ENCODE measurements at regions not wholly inside any gene's neighbourhood (a gene's known extent, or its start where the extent isn't known, plus 50 kb on each side); places are given as distances from the start of the nearest gene placed in this dataset.

DNA sequence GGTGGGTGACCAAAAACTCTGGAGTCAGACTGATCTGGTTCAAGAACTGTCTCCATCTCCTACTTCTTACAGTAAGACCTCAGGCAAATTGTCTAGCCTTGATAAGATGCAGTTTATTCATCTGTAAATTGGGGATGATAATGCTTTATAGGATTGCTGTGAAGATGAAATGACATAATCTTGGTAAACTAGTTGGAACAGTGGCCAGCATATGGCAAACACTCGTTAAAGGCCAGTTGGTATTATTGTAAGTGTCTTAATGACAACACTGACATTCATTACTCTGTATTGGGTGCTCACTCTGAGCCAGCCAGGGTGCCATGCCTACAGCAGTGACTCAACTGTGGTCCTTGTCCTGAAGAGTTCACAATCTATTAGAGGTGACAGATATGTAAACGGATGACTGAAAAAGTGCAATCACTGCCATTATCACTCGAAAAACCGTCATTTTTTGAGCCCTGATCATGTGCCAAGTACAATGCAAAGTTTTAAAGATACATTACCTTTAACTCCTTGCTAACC, 84.9 kb upstream of the HSPA9 start:
- peaks cover 59% of the 10 kb centered on the region for H3K27me3 ChIP-seq (ENCODE audit: insufficient read depth, low read length, poor library complexity)
- H3K27ac ChIP-seq (ENCODE audit: low read length), result no peak overlapping the region
- no peak overlapping the region for H3K4me2 ChIP-seq (ENCODE audit: insufficient read depth, low read length)
- ATAC-seq (ENCODE audit: insufficient read depth, low read depth) (no peak), DNase-seq (no peak)
- H4K20me1 ChIP-seq (ENCODE audit: insufficient read depth, low read length), result peaks cover 66% of the 10 kb centered on the region
- no peak overlapping the region for H3K9ac ChIP-seq (ENCODE audit: low read depth, low read length)
- peaks cover 10% of the 10 kb centered on the region; the same call in 1 of the 2 replicates for H3K4me1 ChIP-seq (ENCODE audit: insufficient read depth, low read length)
- H2AFZ ChIP-seq (ENCODE audit: low read depth, low read length), result no peak overlapping the region
- no peaks in the 10 kb centered on the region for H3K79me2 ChIP-seq (ENCODE audit: insufficient read depth, low read length)
- no peaks in the 10 kb centered on the region for H3K36me3 ChIP-seq (ENCODE audit: insufficient read depth, low read length)
- TF ChIP-seq, protein P1, sequence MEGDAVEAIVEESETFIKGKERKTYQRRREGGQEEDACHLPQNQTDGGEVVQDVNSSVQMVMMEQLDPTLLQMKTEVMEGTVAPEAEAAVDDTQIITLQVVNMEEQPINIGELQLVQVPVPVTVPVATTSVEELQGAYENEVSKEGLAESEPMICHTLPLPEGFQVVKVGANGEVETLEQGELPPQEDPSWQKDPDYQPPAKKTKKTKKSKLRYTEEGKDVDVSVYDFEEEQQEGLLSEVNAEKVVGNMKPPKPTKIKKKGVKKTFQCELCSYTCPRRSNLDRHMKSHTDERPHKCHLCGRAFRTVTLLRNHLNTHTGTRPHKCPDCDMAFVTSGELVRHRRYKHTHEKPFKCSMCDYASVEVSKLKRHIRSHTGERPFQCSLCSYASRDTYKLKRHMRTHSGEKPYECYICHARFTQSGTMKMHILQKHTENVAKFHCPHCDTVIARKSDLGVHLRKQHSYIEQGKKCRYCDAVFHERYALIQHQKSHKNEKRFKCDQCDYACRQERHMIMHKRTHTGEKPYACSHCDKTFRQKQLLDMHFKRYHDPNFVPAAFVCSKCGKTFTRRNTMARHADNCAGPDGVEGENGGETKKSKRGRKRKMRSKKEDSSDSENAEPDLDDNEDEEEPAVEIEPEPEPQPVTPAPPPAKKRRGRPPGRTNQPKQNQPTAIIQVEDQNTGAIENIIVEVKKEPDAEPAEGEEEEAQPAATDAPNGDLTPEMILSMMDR (IDR thresholded peaks at IDR 0.05; ENCODE audit: borderline replicate concordance, extremely low read depth, low read length, poor library complexity, severe bottlenecking), result no peak
- TF ChIP-seq EZH2 (IDR thresholded peaks at IDR 0.05; ENCODE audit: borderline replicate concordance, low read depth, low read length, severe bottlenecking), result no peak
- H3K4me3 ChIP-seq (ENCODE audit: low read depth in 1 of 2, low read length in 2 of 2), result no peak overlapping the region
- no peaks in the 10 kb centered on the region for H3K9me3 ChIP-seq (ENCODE audit: insufficient read depth, low read length, severe bottlenecking)

DNA sequence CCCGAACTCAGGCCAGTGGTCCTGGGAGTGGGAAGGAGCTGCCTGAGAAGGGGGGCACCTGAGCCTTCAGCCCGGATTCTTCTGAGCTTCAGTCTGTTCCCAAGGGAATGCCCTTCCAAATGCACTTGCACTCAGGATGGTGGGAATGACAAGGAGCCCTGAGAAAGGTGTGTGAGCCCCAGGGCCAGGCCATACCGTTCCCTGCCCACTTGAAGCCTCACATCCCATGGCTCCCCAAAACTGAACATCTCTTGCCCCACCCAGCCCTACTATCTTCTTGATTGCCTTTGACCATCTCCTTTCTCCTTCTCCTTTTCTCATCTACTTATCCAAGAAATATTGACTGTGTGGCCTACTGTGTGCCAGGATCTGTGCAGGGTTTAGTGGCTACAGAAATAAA, 84.4 kb upstream of the HSPA9 start:
- no peak overlapping the region for H3K4me2 ChIP-seq (ENCODE audit: insufficient read depth, low read length)
- H3K4me3 ChIP-seq (ENCODE audit: low read depth in 1 of 2, low read length in 2 of 2), result no peak overlapping the region
- peaks cover 54% of the 10 kb centered on the region for H3K27me3 ChIP-seq (ENCODE audit: insufficient read depth, low read length, poor library complexity)
- TF ChIP-seq, protein P1 (IDR thresholded peaks at IDR 0.05; ENCODE audit: borderline replicate concordance, extremely low read depth, low read length, poor library complexity, severe bottlenecking), result no peak
- TF ChIP-seq EZH2 (IDR thresholded peaks at IDR 0.05; ENCODE audit: borderline replicate concordance, low read depth, low read length, severe bottlenecking), result no peak
- DNase-seq (no peak), ATAC-seq (ENCODE audit: insufficient read depth, low read depth) (no peak)
- H3K36me3 ChIP-seq (ENCODE audit: insufficient read depth, low read length), result no peaks in the 10 kb centered on the region
- H4K20me1 ChIP-seq (ENCODE audit: insufficient read depth, low read length), result peaks cover 65% of the 10 kb centered on the region
- H2AFZ ChIP-seq (ENCODE audit: low read depth, low read length), result no peak overlapping the region
- no peak overlapping the region for H3K9ac ChIP-seq (ENCODE audit: low read depth, low read length)
- H3K79me2 ChIP-seq (ENCODE audit: insufficient read depth, low read length), result no peaks in the 10 kb centered on the region
- H3K9me3 ChIP-seq (ENCODE audit: insufficient read depth, low read length, severe bottlenecking), result no peaks in the 10 kb centered on the region
- H3K27ac ChIP-seq (ENCODE audit: low read length), result no peak overlapping the region
- peaks cover 14% of the 10 kb centered on the region for H3K4me1 ChIP-seq (ENCODE audit: insufficient read depth, low read length)

DNA sequence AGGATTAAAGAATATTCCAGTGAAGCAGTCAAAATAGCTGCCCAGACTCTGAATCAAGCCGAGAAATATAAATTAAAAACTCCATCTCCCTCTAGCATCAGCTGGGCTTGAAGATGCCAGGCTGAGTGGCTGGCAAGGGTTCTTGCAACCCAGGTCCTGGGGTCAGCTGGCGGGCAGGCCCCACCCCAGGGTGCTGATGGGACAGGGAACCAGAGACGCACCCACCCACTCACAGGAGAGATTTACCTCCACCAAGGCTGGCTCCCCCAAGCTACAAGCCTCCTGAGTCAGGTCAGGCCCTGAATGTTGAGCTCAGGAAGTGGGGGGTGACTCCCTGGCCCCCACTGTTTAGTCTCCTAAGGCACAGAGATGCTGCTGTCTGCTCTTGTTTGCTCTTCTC, 83.9 kb upstream of the HSPA9 start:
- H3K4me2 ChIP-seq (ENCODE audit: insufficient read depth, low read length), result no peak overlapping the region
- H3K27me3 ChIP-seq (ENCODE audit: insufficient read depth, low read length, poor library complexity), result peaks cover 53% of the 10 kb centered on the region
- H3K79me2 ChIP-seq (ENCODE audit: insufficient read depth, low read length), result no peaks in the 10 kb centered on the region
- no peak for ATAC-seq (ENCODE audit: insufficient read depth, low read depth)
- H3K4me1 ChIP-seq (ENCODE audit: insufficient read depth, low read length), result peaks cover 18% of the 10 kb centered on the region
- H3K9ac ChIP-seq (ENCODE audit: low read depth, low read length), result no peak overlapping the region
- H3K4me3 ChIP-seq (ENCODE audit: low read depth in 1 of 2, low read length in 2 of 2), result no peak overlapping the region
- H2AFZ ChIP-seq (ENCODE audit: low read depth, low read length), result no peak overlapping the region
- no peak for TF ChIP-seq EZH2 (IDR thresholded peaks at IDR 0.05; ENCODE audit: borderline replicate concordance, low read depth, low read length, severe bottlenecking)
- TF ChIP-seq, protein P1 (IDR thresholded peaks at IDR 0.05; ENCODE audit: borderline replicate concordance, extremely low read depth, low read length, poor library complexity, severe bottlenecking), result no peak
- no peaks in the 10 kb centered on the region for H3K36me3 ChIP-seq (ENCODE audit: insufficient read depth, low read length)
- no peak overlapping the region for H3K27ac ChIP-seq (ENCODE audit: low read length)
- H3K9me3 ChIP-seq (ENCODE audit: insufficient read depth, low read length, severe bottlenecking), result no peaks in the 10 kb centered on the region
- H4K20me1 ChIP-seq (ENCODE audit: insufficient read depth, low read length), result peaks cover 65% of the 10 kb centered on the region
- DNase-seq, result no peak

DNA sequence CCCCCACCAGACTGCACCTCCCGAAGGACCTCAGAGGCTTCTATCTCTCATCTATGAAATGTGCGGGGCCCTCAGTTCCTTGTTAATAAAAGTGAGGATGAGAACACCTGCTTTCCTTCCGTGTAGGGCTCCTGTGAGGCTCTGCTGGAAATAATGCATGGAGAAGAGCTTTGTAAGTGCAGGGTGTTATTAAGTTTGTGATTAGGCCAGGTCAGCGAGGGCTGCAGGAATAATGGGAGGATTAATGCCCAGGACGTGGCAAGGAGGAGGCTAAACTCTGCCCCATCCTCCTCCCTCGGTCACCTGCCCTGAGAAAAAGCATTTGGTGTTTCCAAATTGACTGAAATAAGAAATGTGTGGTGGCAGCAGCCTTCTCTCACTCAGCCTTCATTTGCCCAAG, 83.5 kb upstream of the HSPA9 start:
- no peaks in the 10 kb centered on the region for H3K36me3 ChIP-seq (ENCODE audit: insufficient read depth, low read length)
- H3K27ac ChIP-seq (ENCODE audit: low read length), result no peak overlapping the region
- no peak overlapping the region for H2AFZ ChIP-seq (ENCODE audit: low read depth, low read length)
- H3K4me2 ChIP-seq (ENCODE audit: insufficient read depth, low read length), result no peak overlapping the region
- ATAC-seq (ENCODE audit: insufficient read depth, low read depth) (no peak), DNase-seq (no peak)
- no peak overlapping the region for H3K9ac ChIP-seq (ENCODE audit: low read depth, low read length)
- no peaks in the 10 kb centered on the region for H3K79me2 ChIP-seq (ENCODE audit: insufficient read depth, low read length)
- no peak overlapping the region for H3K4me3 ChIP-seq (ENCODE audit: low read depth in 1 of 2, low read length in 2 of 2)
- TF ChIP-seq EZH2 (IDR thresholded peaks at IDR 0.05; ENCODE audit: borderline replicate concordance, low read depth, low read length, severe bottlenecking), result no peak
- TF ChIP-seq, protein P1 (IDR thresholded peaks at IDR 0.05; ENCODE audit: borderline replicate concordance, extremely low read depth, low read length, poor library complexity, severe bottlenecking), result no peak
- peaks cover 52% of the 10 kb centered on the region for H3K27me3 ChIP-seq (ENCODE audit: insufficient read depth, low read length, poor library complexity)
- no peaks in the 10 kb centered on the region for H3K9me3 ChIP-seq (ENCODE audit: insufficient read depth, low read length, severe bottlenecking)
- H3K4me1 ChIP-seq (ENCODE audit: insufficient read depth, low read length), result peaks cover 22% of the 10 kb centered on the region
- peaks cover 68% of the 10 kb centered on the region for H4K20me1 ChIP-seq (ENCODE audit: insufficient read depth, low read length)
